HCT116 (cell line): ENCODE measurements at regions not wholly inside any gene's neighbourhood (a gene's known extent, or its start where the extent isn't known, plus 50 kb on each side); places are given as distances from the start of the nearest gene placed in this dataset.

ENCODE experiments used
- ATAC-seq: fragments of 200-7000 bp; cut with Tn5 transposase; 2 replicates; pipeline ENCODE4 v1.9.1; 2020; ENCODE audit warnings: mild to moderate bottlenecking, moderate library complexity
- BruUV-seq: library from RNA; stranded (reverse); fragments of 400-500 nt; replicated peaks from 2 replicates; lab custom pipeline; 2021; lab: Mats Ljungman, UMichigan
- CTCF ChIA-PET: fragments of 300-600 bp; sonication (Branson Sonifier 250); formaldehyde crosslinking; loops from one replicate; lab custom pipeline; 2021; ENCODE audit warnings: antibody characterized with exemption; lab: Charles Lee
- POLR2A ChIA-PET: fragments of 300-600, 350-600 bp; sonication (Branson Sonifier 250); formaldehyde crosslinking; loops from one replicate; lab custom pipeline; 2021; ENCODE audit warnings: antibody characterized with exemption; lab: Charles Lee
- RAD21 ChIA-PET, 2 experiments: fragments of 300-600 bp; sonication (Branson Sonifier 250); formaldehyde crosslinking; loops; one replicate each; lab custom pipeline; 2023; ENCODE audit warnings: low total read pairs in 2 of 2; ENCODE audit not compliant: uncharacterized antibody in 2 of 2, unreplicated experiment in 2 of 2, low non-redundant PET in 1 of 2; lab: Charles Lee
- DNase-seq: peaks from one replicate; pipeline ENCODE4 v3.0.0-alpha.2; 2010; ENCODE audit warnings: low read depth, low spot score
- H2AFZ ChIP-seq: fragments of 200-600 bp; shearing (Covaris generic), sonication (generic); 2 replicates; pipeline ENCODE4 v1.6.1; 2017; ENCODE audit warnings: low read depth, mixed run types, mixed read lengths, antibody characterized with exemption, low read length; ENCODE audit not compliant: poor library complexity, severe bottlenecking
- H3K27ac ChIP-seq: 2 replicates; pipeline ENCODE4 v1.5.1; 2012; ENCODE audit warnings: low read depth, low read length
- H3K27me3 ChIP-seq: fragments of 200-600 bp; sonication (generic); 2 replicates; pipeline ENCODE4 v1.6.1; 2016; ENCODE audit warnings: mixed run types, low read length, mixed read lengths; ENCODE audit not compliant: insufficient read depth
- H3K36me3 ChIP-seq, 2 experiments: fragments of 200-500 bp in 1 of 2; fragments of 200-600 bp in 1 of 2; sonication (Bioruptor generic) in 1 of 2; sonication (generic) in 1 of 2; 2 replicates each; pipeline versions ENCODE4 v1.5.1 to v1.6.1; 2014 to 2016; ENCODE audit warnings: low read length in 2 of 2, inconsistent platforms in 1 of 2, mixed read lengths in 1 of 2, mixed run types in 1 of 2; ENCODE audit not compliant: insufficient read depth in 2 of 2, control insufficient read depth in 1 of 2
- H3K4me1 ChIP-seq, 2 experiments: fragments of 200-600 bp in 1 of 2; sonication (generic) in 1 of 2; 2 replicates each; pipeline versions ENCODE4 v1.5.1 to v1.6.1; 2012 to 2017; ENCODE audit warnings: low read length in 2 of 2, inconsistent platforms in 1 of 2, mild to moderate bottlenecking in 1 of 2, mixed read lengths in 1 of 2, mixed run types in 1 of 2, moderate library complexity in 1 of 2; ENCODE audit not compliant: insufficient read depth in 2 of 2, control insufficient read depth in 1 of 2
- H3K4me2 ChIP-seq: fragments of 200-600 bp; sonication (generic); 2 replicates; pipeline ENCODE4 v1.6.1; 2017; ENCODE audit warnings: mixed run types, low read length, mixed read lengths
- H3K4me3 ChIP-seq, 2 experiments: fragments of 200-600 bp in 1 of 2; sonication (generic) in 1 of 2; replicated peaks in 1 of 2; 2 replicates each; pipeline ENCODE4 v1.5.1; 2011 to 2016; ENCODE audit warnings: low read length in 2 of 2, control low read depth in 1 of 2, low read depth in 1 of 2, mild to moderate bottlenecking in 1 of 2, mixed read lengths in 1 of 2, mixed run types in 1 of 2
- H3K79me2 ChIP-seq: fragments of 200-600 bp; sonication (generic); 2 replicates; pipeline ENCODE4 v1.6.1; 2017; ENCODE audit warnings: mild to moderate bottlenecking, mixed run types, low read length, moderate library complexity, mixed read lengths; ENCODE audit not compliant: insufficient read depth
- H3K9ac ChIP-seq: fragments of 200-600 bp; sonication (generic); 2 replicates; pipeline ENCODE4 v1.6.1; 2016; ENCODE audit warnings: low read length, mixed read lengths
- H3K9me2 ChIP-seq: fragments of 200-600 bp; sonication (generic), shearing (Covaris generic); 2 replicates; pipeline ENCODE4 v1.6.1; 2017; ENCODE audit warnings: mixed run types, mild to moderate bottlenecking, moderate library complexity; ENCODE audit not compliant: insufficient read depth
- H3K9me3 ChIP-seq, 2 experiments: fragments of 200-500 bp in 1 of 2; fragments of 200-600 bp in 1 of 2; sonication (Bioruptor generic) in 1 of 2; sonication (generic) in 1 of 2; 2 replicates each; pipeline ENCODE4 v1.6.1; 2014 to 2017; ENCODE audit warnings: low read length in 2 of 2, mixed read lengths in 2 of 2, inconsistent platforms in 1 of 2, low read depth in 1 of 2, mild to moderate bottlenecking in 1 of 2, mixed run types in 1 of 2, moderate library complexity in 1 of 2; ENCODE audit not compliant: control insufficient read depth in 1 of 2, insufficient read depth in 1 of 2
- H4K20me1 ChIP-seq: fragments of 200-600 bp; sonication (generic), shearing (Covaris generic); 2 replicates; pipeline ENCODE4 v1.6.1; 2017; ENCODE audit warnings: mixed run types, mild to moderate bottlenecking, moderate library complexity; ENCODE audit not compliant: insufficient read depth
- CEBPB ChIP-seq: IDR thresholded peaks from 2 replicates; pipeline ENCODE4 v1.6.1; 2012; ENCODE audit warnings: low read depth
- EGR1 ChIP-seq: IDR thresholded peaks from 2 replicates; pipeline ENCODE4 v1.6.1; 2012; ENCODE audit warnings: low read depth
- ELF1 ChIP-seq: IDR thresholded peaks from 2 replicates; pipeline ENCODE4 v1.6.1; 2012; ENCODE audit warnings: low read depth, borderline replicate concordance
- EZH2 ChIP-seq: fragments of 200-600 bp; sonication (generic); IDR thresholded peaks from 2 replicates; pipeline ENCODE4 v1.6.1; 2017; ENCODE audit warnings: antibody characterized with exemption, mixed run types
- FOSL1 ChIP-seq: IDR thresholded peaks from 2 replicates; pipeline ENCODE4 v1.6.1; 2012; ENCODE audit warnings: low read depth
- POLR2A ChIP-seq: IDR thresholded peaks from 2 replicates; pipeline ENCODE4 v1.7.0; 2011; ENCODE audit warnings: borderline replicate concordance; ENCODE audit not compliant: insufficient read depth, insufficient read length; ENCODE audit errors: extremely low read depth
- POLR2AphosphoS5 ChIP-seq: IDR thresholded peaks from 2 replicates; pipeline ENCODE4 v1.6.1; 2011; ENCODE audit warnings: mild to moderate bottlenecking, low read depth, low read length, moderate library complexity
- RAD21 ChIP-seq: IDR thresholded peaks from 2 replicates; pipeline ENCODE4 v1.6.1; 2012; ENCODE audit warnings: low read depth, mild to moderate bottlenecking
- SP1 ChIP-seq: IDR thresholded peaks from 2 replicates; pipeline ENCODE4 v1.6.1; 2012; ENCODE audit warnings: low read depth
- TCF7L2 ChIP-seq: IDR thresholded peaks from 2 replicates; pipeline ENCODE4 v1.7.0; 2011; ENCODE audit warnings: borderline replicate concordance, inconsistent platforms; ENCODE audit not compliant: insufficient read depth, insufficient read length; ENCODE audit errors: extremely low read depth
- YY1 ChIP-seq: IDR thresholded peaks from 2 replicates; pipeline ENCODE4 v1.6.1; 2011; ENCODE audit warnings: low read length, low read depth, moderate library complexity, mild to moderate bottlenecking; ENCODE audit not compliant: insufficient replicate concordance; ENCODE audit errors: extremely low read depth
- ZFX ChIP-seq: fragments of 450-650 bp; IDR thresholded peaks from 2 replicates; pipeline ENCODE4 v1.6.1; 2017
- intact Hi-C: fragments of 100-400 bp; cut with micrococcal nuclease; formaldehyde crosslinking; loops from 2 replicates; pipeline ENCODE4 v1.10.0; 2022
- TF ChIP-seq, protein P1 (sequence below): IDR thresholded peaks from 2 replicates; pipeline ENCODE4 v1.6.1; 2012
- TF ChIP-seq, protein P2 (sequence below), 3 experiments: fragments of 200-600 bp in 1 of 3; sonication (generic) in 1 of 3; IDR thresholded peaks in 2 of 3; conservative IDR thresholded peaks in 1 of 3; 2 replicates each; pipeline ENCODE4 v1.5.1; 2012 to 2017; ENCODE audit warnings: low read depth in 2 of 3, low read length in 2 of 3, antibody characterized with exemption in 1 of 3, borderline replicate concordance in 1 of 3, control low read depth in 1 of 3, mild to moderate bottlenecking in 1 of 3, mixed read lengths in 1 of 3, mixed run types in 1 of 3, moderate library complexity in 1 of 3; ENCODE audit not compliant: insufficient read depth in 1 of 3
- TF ChIP-seq, protein P3 (sequence below): IDR thresholded peaks from 2 replicates; pipeline ENCODE4 v1.6.1; 2011; ENCODE audit warnings: mild to moderate bottlenecking, low read length, moderate library complexity; ENCODE audit not compliant: insufficient replicate concordance; ENCODE audit errors: extremely low read depth
- TF ChIP-seq, protein P4 (sequence below): IDR thresholded peaks from 2 replicates; pipeline ENCODE4 v1.6.1; 2012; ENCODE audit warnings: low read depth

DNA sequence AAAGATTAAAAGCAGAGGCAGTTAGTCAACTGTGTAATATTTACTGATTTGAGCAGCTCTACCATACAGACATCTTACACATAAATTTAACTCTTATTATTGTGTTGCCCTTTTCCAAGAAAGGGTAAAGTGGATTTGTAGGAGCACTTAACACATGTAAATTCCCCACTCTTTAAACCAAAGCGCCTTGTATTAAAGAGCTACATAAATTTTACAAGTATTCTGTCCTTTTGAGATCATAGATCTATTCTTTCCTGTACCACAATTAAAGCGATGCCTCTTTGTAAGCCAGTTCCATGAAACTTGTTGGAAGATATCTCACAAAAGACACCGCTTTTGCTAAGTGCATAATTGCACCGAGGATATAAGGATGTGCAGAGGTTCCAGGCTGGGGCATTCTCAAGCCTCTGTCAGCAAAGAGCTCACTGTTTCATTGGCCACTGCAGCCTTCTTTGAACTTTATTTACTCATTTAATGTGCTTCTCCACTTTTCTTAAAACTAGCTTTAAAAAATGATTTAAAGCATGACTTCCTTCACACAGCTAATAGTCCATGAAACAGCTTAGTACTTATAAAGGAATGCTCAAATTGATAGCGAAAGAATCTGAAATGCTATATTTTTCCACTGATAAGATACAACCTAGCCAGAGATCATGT is 520.0 kb upstream of the TCF4 start:
- H3K9ac ChIP-seq: no peak overlapping the region
- no peaks in the 10 kb centered on the region for H4K20me1 ChIP-seq
- ATAC-seq (no peak), DNase-seq (no peak)
- no peaks in the 10 kb centered on the region for H3K27me3 ChIP-seq
- ChIA-PET CTCF (no interaction called here), POLR2A (no interaction called here), RAD21 (no interaction called here)
- intact Hi-C loops: no loop called here
- BruUV-seq: no TSS peak
- peaks cover 1 to 20% of the 10 kb centered on the region in 2 experiments; a peak in 2 of 4 replicates for H3K9me3 ChIP-seq
- no peaks in the 10 kb centered on the region for H3K4me1 ChIP-seq
- no peak overlapping the region for H3K4me2 ChIP-seq
- H2AFZ ChIP-seq: no peak overlapping the region
- no peak for TF ChIP-seq EGR1
- TF ChIP-seq SP1: no peak
- no peak for TF ChIP-seq CEBPB
- no peak for TF ChIP-seq ELF1
- TF ChIP-seq, protein P1, sequence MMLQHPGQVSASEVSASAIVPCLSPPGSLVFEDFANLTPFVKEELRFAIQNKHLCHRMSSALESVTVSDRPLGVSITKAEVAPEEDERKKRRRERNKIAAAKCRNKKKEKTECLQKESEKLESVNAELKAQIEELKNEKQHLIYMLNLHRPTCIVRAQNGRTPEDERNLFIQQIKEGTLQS: no peak
- no peak for TF ChIP-seq POLR2AphosphoS5
- no peak for TF ChIP-seq ZFX
- no peak for TF ChIP-seq RAD21
- no peak for TF ChIP-seq FOSL1
- no peak for TF ChIP-seq YY1
- no peak for TF ChIP-seq TCF7L2
- no peak for TF ChIP-seq POLR2A
- TF ChIP-seq, protein P2, sequence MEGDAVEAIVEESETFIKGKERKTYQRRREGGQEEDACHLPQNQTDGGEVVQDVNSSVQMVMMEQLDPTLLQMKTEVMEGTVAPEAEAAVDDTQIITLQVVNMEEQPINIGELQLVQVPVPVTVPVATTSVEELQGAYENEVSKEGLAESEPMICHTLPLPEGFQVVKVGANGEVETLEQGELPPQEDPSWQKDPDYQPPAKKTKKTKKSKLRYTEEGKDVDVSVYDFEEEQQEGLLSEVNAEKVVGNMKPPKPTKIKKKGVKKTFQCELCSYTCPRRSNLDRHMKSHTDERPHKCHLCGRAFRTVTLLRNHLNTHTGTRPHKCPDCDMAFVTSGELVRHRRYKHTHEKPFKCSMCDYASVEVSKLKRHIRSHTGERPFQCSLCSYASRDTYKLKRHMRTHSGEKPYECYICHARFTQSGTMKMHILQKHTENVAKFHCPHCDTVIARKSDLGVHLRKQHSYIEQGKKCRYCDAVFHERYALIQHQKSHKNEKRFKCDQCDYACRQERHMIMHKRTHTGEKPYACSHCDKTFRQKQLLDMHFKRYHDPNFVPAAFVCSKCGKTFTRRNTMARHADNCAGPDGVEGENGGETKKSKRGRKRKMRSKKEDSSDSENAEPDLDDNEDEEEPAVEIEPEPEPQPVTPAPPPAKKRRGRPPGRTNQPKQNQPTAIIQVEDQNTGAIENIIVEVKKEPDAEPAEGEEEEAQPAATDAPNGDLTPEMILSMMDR (IDR thresholded peaks at IDR 0.05 in 2 of 3, conservative IDR thresholded peaks at IDR 0.05 in 1 of 3; ENCODE audit: borderline replicate concordance in 1 of 3, insufficient read depth in 1 of 3, low read depth in 2 of 3, low read length in 2 of 3): no peak
- no peak for TF ChIP-seq EZH2
- TF ChIP-seq, protein P3, sequence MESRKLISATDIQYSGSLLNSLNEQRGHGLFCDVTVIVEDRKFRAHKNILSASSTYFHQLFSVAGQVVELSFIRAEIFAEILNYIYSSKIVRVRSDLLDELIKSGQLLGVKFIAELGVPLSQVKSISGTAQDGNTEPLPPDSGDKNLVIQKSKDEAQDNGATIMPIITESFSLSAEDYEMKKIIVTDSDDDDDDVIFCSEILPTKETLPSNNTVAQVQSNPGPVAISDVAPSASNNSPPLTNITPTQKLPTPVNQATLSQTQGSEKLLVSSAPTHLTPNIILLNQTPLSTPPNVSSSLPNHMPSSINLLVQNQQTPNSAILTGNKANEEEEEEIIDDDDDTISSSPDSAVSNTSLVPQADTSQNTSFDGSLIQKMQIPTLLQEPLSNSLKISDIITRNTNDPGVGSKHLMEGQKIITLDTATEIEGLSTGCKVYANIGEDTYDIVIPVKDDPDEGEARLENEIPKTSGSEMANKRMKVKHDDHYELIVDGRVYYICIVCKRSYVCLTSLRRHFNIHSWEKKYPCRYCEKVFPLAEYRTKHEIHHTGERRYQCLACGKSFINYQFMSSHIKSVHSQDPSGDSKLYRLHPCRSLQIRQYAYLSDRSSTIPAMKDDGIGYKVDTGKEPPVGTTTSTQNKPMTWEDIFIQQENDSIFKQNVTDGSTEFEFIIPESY: no peak
- TF ChIP-seq, protein P4, sequence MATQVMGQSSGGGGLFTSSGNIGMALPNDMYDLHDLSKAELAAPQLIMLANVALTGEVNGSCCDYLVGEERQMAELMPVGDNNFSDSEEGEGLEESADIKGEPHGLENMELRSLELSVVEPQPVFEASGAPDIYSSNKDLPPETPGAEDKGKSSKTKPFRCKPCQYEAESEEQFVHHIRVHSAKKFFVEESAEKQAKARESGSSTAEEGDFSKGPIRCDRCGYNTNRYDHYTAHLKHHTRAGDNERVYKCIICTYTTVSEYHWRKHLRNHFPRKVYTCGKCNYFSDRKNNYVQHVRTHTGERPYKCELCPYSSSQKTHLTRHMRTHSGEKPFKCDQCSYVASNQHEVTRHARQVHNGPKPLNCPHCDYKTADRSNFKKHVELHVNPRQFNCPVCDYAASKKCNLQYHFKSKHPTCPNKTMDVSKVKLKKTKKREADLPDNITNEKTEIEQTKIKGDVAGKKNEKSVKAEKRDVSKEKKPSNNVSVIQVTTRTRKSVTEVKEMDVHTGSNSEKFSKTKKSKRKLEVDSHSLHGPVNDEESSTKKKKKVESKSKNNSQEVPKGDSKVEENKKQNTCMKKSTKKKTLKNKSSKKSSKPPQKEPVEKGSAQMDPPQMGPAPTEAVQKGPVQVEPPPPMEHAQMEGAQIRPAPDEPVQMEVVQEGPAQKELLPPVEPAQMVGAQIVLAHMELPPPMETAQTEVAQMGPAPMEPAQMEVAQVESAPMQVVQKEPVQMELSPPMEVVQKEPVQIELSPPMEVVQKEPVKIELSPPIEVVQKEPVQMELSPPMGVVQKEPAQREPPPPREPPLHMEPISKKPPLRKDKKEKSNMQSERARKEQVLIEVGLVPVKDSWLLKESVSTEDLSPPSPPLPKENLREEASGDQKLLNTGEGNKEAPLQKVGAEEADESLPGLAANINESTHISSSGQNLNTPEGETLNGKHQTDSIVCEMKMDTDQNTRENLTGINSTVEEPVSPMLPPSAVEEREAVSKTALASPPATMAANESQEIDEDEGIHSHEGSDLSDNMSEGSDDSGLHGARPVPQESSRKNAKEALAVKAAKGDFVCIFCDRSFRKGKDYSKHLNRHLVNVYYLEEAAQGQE: no peak
- no peaks in the 10 kb centered on the region for H3K79me2 ChIP-seq
- no peaks in the 10 kb centered on the region for H3K36me3 ChIP-seq
- H3K9me2 ChIP-seq: no peaks in the 10 kb centered on the region
- H3K4me3 ChIP-seq: no peak overlapping the region
- no peak overlapping the region for H3K27ac ChIP-seq
